Psoas muscle (tissue), 7 donors: ENCODE measurements at regions not wholly inside any gene's neighbourhood (a gene's known extent, or its start where the extent isn't known, plus 50 kb on each side); places are given as distances from the start of the nearest gene placed in this dataset.

Experiments used
- ATAC-seq, 4 donors: fragments of 200-7000 bp; cut with Tn5 transposase; one replicate each; pipeline ENCODE4 v1.9.1; 2020; ENCODE audit warnings: moderate library complexity in 3 of 4, mild to moderate bottlenecking in 2 of 4
- DNase-seq, 2 donors: peaks; one replicate each; pipeline ENCODE4 v3.0.0-alpha.2; 2020
- H3K27ac ChIP-seq: fragments of 200-600 bp; one replicate; pipeline ENCODE4 v1.8.0; 2022
- H3K27me3 ChIP-seq, 3 donors: fragments of 200-600 bp in 1 of 3; one replicate each; pipeline versions ENCODE4 v1.6.1 to v1.8.0; 2013 to 2022; ENCODE audit warnings: low read length in 2 of 3, mild to moderate bottlenecking in 2 of 3, moderate library complexity in 1 of 3; ENCODE audit not compliant: insufficient read depth in 3 of 3
- H3K36me3 ChIP-seq, 2 donors: fragments of 200-600 bp in 1 of 2; one replicate each; pipeline versions ENCODE4 v1.6.1 to v1.8.0; 2013 to 2022; ENCODE audit warnings: low read depth in 1 of 2, mild to moderate bottlenecking in 1 of 2, moderate library complexity in 1 of 2; ENCODE audit not compliant: insufficient read depth in 1 of 2
- H3K4me1 ChIP-seq: fragments of 200-600 bp; one replicate; pipeline ENCODE4 v1.8.0; 2022
- H3K4me3 ChIP-seq: fragments of 200-600 bp; one replicate; pipeline ENCODE4 v1.8.0; 2022; ENCODE audit warnings: mild to moderate bottlenecking
- H3K9me3 ChIP-seq: fragments of 200-600 bp; one replicate; pipeline ENCODE4 v1.8.0; 2022
- CTCF ChIP-seq: fragments of 200-600 bp; IDR thresholded peaks from one replicate; pipeline ENCODE4 v1.8.0; 2022; ENCODE audit warnings: antibody characterized with exemption
- WGBS, 3 donors: extraction: QIAGEN DNeasy Blood & Tissue Kit; methylation state at CpG; one replicate each; pipeline versions ENCODE4 v1.1.6 to v1.1.7; 2013; 5-methylcytosine and 5-hydroxymethylcytosine counted together
- intact Hi-C, 2 donors: fragments of 100-400 bp; cut with DNase I; formaldehyde crosslinking; loops; one replicate each; pipeline versions ENCODE4 v1.11.0 to v1.14.2; 2022
- donor health status: healthy with polysubstance abuse.
- donor health status: DM: no; HTN: no; CAD: no; lungs with moderate emphysema.
- donor health status: Bipolar disorder and iron deficiency.
- donor health status: healthy.
- donor health status: DM: yes; HTN: yes; CAD: no.
- donor health status: DM: no; HTN: no; CAD: no.
- donor health status: DM: yes; HTN: yes; CAD: no.

GRCh38 chr9:18032636-18033035 lies 441.3 kb upstream of the ADAMTSL1 start:
- H3K27ac ChIP-seq, result no peak overlapping the region
- ATAC-seq (no peak), DNase-seq (no peak)
- 83 to 90% (median 87%) methylated on average over 4 of the region's 4 CpGs for WGBS, 3 donors
- no peak for TF ChIP-seq CTCF
- H3K27me3 ChIP-seq, result no peaks in the 10 kb centered on the region
- H3K4me1 ChIP-seq, result no peaks in the 10 kb centered on the region
- H3K4me3 ChIP-seq, result no peak overlapping the region
- peaks cover 4% of the 10 kb centered on the region for H3K9me3 ChIP-seq
- H3K36me3 ChIP-seq, result no peaks in the 10 kb centered on the region
- intact Hi-C loops, result no loop called here

- ATAC-seq (no peak), DNase-seq (no peak)
- Histone ChIP-seq H3K9me3 (no peaks in the 10 kb centered on the region), H3K4me3 (no peak overlapping the region), H3K27me3 (no peaks in the 10 kb centered on the region), H3K36me3 (no peaks in the 10 kb centered on the region), H3K4me1 (no peaks in the 10 kb centered on the region), H3K27ac (no peak overlapping the region)
- intact Hi-C loops, result no loop called here
- WGBS, 3 donors, result 66 to 71% (median 70%) methylated on average over 3 of the region's 3 CpGs
- TF ChIP-seq CTCF, result no peak
These were observed 437.3 kb upstream of the ADAMTSL1 start for GRCh38 chr9:18036422-18037187.

GRCh38 chr9:18037981-18038380 lies 436.0 kb upstream of the ADAMTSL1 start:
- no peaks in the 10 kb centered on the region for H3K9me3 ChIP-seq
- DNase-seq (no peak), ATAC-seq (no peak)
- H3K4me1 ChIP-seq, result no peaks in the 10 kb centered on the region
- WGBS, 3 donors, result 44 to 54% (median 47%) methylated on average over 6 of the region's 6 CpGs
- H3K4me3 ChIP-seq, result no peak overlapping the region
- intact Hi-C loops, result no loop called here
- no peaks in the 10 kb centered on the region for H3K27me3 ChIP-seq
- no peak overlapping the region for H3K27ac ChIP-seq
- TF ChIP-seq CTCF, result no peak
- H3K36me3 ChIP-seq, result no peaks in the 10 kb centered on the region

GRCh38 chr9:18040327-18040726 lies 433.6 kb upstream of the ADAMTSL1 start:
- no peaks in the 10 kb centered on the region for H3K4me1 ChIP-seq
- H3K27ac ChIP-seq, result no peak overlapping the region
- intact Hi-C loops, result no loop called here
- ATAC-seq, result no peak
- H3K4me3 ChIP-seq, result no peak overlapping the region
- 92 to 97% (median 95%) methylated on average over 2 of the region's 2 CpGs for WGBS, 3 donors
- no peak for DNase-seq
- no peaks in the 10 kb centered on the region for H3K9me3 ChIP-seq
- no peaks in the 10 kb centered on the region for H3K36me3 ChIP-seq
- TF ChIP-seq CTCF, result no peak
- no peaks in the 10 kb centered on the region for H3K27me3 ChIP-seq

- Histone ChIP-seq H3K27ac (no peak overlapping the region), H3K4me1 (no peaks in the 10 kb centered on the region), H3K4me3 (no peak overlapping the region), H3K9me3 (no peaks in the 10 kb centered on the region), H3K36me3 (no peaks in the 10 kb centered on the region), H3K27me3 (no peaks in the 10 kb centered on the region)
- intact Hi-C loops, result no loop called here
- no peak for DNase-seq
- WGBS, 3 donors, result 87 to 91% (median 88%) methylated on average over 1 of the region's 1 CpG
- no peak for TF ChIP-seq CTCF
- no peak for ATAC-seq
These were observed 430.0 kb upstream of the ADAMTSL1 start for GRCh38 chr9:18043978-18044377.
